D721Med (cell line): ENCODE measurements at regions not wholly inside any gene's neighbourhood (a gene's known extent, or its start where the extent isn't known, plus 50 kb on each side); places are given as distances from the start of the nearest gene placed in this dataset.

ENCODE experiments used
- DNase-seq: peaks from one replicate; pipeline ENCODE4 v3.0.0; 2011; ENCODE audit warnings: low spot score; ENCODE audit not compliant: insufficient read length
- FAIRE-seq: peaks from 2 replicates; lab custom pipeline; 2011; peaks lifted over from hg19 to GRCh38; lab: Jason Lieb, UNC
- CTCF ChIP-seq: IDR thresholded peaks from 2 replicates; pipeline ENCODE4 v1.5.1; 2012; ENCODE audit warnings: mild to moderate bottlenecking, control low read depth; ENCODE audit not compliant: insufficient read depth; ENCODE audit errors: missing control alignments

GRCh38 chr5:155106221-155106620, 92.7 kb downstream of the KIF4B start:
- FAIRE-seq (no peak), DNase-seq (no peak)
- TF ChIP-seq CTCF: no peak

GRCh38 chr5:155113888-155114287, 100.3 kb downstream of the KIF4B start:
- FAIRE-seq: no peak
- no peak for TF ChIP-seq CTCF
- no peak for DNase-seq

- no peak for DNase-seq
- TF ChIP-seq CTCF: no peak
- no peak for FAIRE-seq
Measured at GRCh38 chr5:155114655-155115054, 101.1 kb downstream of the KIF4B start.

- DNase-seq (no peak), FAIRE-seq (no peak)
- TF ChIP-seq CTCF: no peak
Measured at GRCh38 chr5:155116456-155117251, 103.1 kb downstream of the KIF4B start.

GRCh38 chr5:155125551-155126095, 112.1 kb downstream of the KIF4B start:
- no peak for TF ChIP-seq CTCF
- no peak for FAIRE-seq
- no peak for DNase-seq

GRCh38 chr5:155126573-155126972, 113.0 kb downstream of the KIF4B start:
- no peak for FAIRE-seq
- TF ChIP-seq CTCF: no peak
- DNase-seq: no peak

- no peak for FAIRE-seq
- no peak for TF ChIP-seq CTCF
Measured at GRCh38 chr5:155127552-155127951, 114.0 kb downstream of the KIF4B start.

More at GRCh38 chr5:155127552-155127951, 114.0 kb downstream of the KIF4B start:
- no peak for DNase-seq
